Caco-2 (cell line): ENCODE measurements at regions not wholly inside any gene's neighbourhood (a gene's known extent, or its start where the extent isn't known, plus 50 kb on each side); places are given as distances from the start of the nearest gene placed in this dataset.

Experiments used
- BruUV-seq: library from RNA; stranded (reverse); fragments of 400-500 nt; replicated peaks from 2 replicates; lab custom pipeline; 2021; lab: Mats Ljungman, UMichigan
- CTCF ChIA-PET: fragments of 300-600 bp; sonication (Branson Sonifier 250); formaldehyde crosslinking; loops from one replicate; lab custom pipeline; 2022; ENCODE audit warnings: antibody characterized with exemption; lab: Charles Lee
- POLR2A ChIA-PET: fragments of 300-600 bp; sonication (Branson Sonifier 250); formaldehyde crosslinking; loops from one replicate; lab custom pipeline; 2022; ENCODE audit warnings: antibody characterized with exemption; lab: Charles Lee
- DNase-seq, 2 experiments: peaks; one replicate each; pipeline versions ENCODE4 v3.0.0 to v3.0.0-alpha.2; 2020 to 2022
- H3K27me3 ChIP-seq: replicated peaks from 2 replicates; pipeline ENCODE4 v1.6.0; 2011; ENCODE audit warnings: low read length; ENCODE audit not compliant: control insufficient read depth, insufficient read depth
- H3K36me3 ChIP-seq: 2 replicates; pipeline ENCODE4 v1.5.1; 2011; ENCODE audit warnings: low read length; ENCODE audit not compliant: control insufficient read depth, insufficient read depth
- H3K4me1 ChIP-seq: fragments of 250-450 bp; sonication (Bioruptor Pico); 2 replicates; pipeline ENCODE4 v1.5.1; 2020; ENCODE audit warnings: mild to moderate bottlenecking
- H3K4me3 ChIP-seq: 2 replicates; pipeline ENCODE4 v1.5.1; 2011; ENCODE audit warnings: low read depth, mild to moderate bottlenecking, control low read depth, low read length
- H3K9me3 ChIP-seq: fragments of 250-450 bp; sonication (Bioruptor Pico); 2 replicates; pipeline ENCODE4 v1.5.1; 2020; ENCODE audit warnings: mild to moderate bottlenecking, moderate library complexity
- H3K27ac Mint-ChIP-seq: one replicate; pipeline ENCODE4 v1.8.0; 2022; ENCODE audit warnings: mixed read lengths; ENCODE audit not compliant: unreplicated experiment
- H3K27me3 Mint-ChIP-seq: one replicate; pipeline ENCODE4 v1.8.0; 2022; ENCODE audit warnings: mixed read lengths; ENCODE audit not compliant: insufficient read depth, unreplicated experiment
- H3K36me3 Mint-ChIP-seq: one replicate; pipeline ENCODE4 v1.8.0; 2022; ENCODE audit warnings: mild to moderate bottlenecking, mixed read lengths; ENCODE audit not compliant: insufficient read depth, unreplicated experiment
- H3K4me1 Mint-ChIP-seq: one replicate; pipeline ENCODE4 v1.8.0; 2022; ENCODE audit warnings: low read depth, mixed read lengths; ENCODE audit not compliant: unreplicated experiment
- H3K4me3 Mint-ChIP-seq: one replicate; pipeline ENCODE4 v1.8.0; 2022; ENCODE audit warnings: mild to moderate bottlenecking, moderate library complexity, mixed read lengths; ENCODE audit not compliant: unreplicated experiment
- H3K9me3 Mint-ChIP-seq: one replicate; pipeline ENCODE4 v1.8.0; 2022; ENCODE audit warnings: mixed read lengths; ENCODE audit not compliant: unreplicated experiment
- intact Hi-C: fragments of 100-400 bp; cut with micrococcal nuclease; formaldehyde crosslinking; loops from one replicate; pipeline ENCODE4 v1.10.0; 2022; ENCODE audit not compliant: unreplicated experiment
- TF ChIP-seq, protein P1 (sequence below), 2 experiments: fragments of 200-600 bp in 1 of 2; IDR thresholded peaks; 1 replicate in 1 of 2; 2 replicates in 1 of 2; pipeline versions ENCODE4 v1.5.1 to v1.8.0; 2011 to 2022; ENCODE audit warnings: antibody characterized with exemption in 1 of 2, control low read depth in 1 of 2, inconsistent platforms in 1 of 2, low read depth in 1 of 2, low read length in 1 of 2, mild to moderate bottlenecking in 1 of 2, moderate library complexity in 1 of 2; ENCODE audit not compliant: insufficient read depth in 1 of 2, severe bottlenecking in 1 of 2, unreplicated experiment in 1 of 2

DNA sequence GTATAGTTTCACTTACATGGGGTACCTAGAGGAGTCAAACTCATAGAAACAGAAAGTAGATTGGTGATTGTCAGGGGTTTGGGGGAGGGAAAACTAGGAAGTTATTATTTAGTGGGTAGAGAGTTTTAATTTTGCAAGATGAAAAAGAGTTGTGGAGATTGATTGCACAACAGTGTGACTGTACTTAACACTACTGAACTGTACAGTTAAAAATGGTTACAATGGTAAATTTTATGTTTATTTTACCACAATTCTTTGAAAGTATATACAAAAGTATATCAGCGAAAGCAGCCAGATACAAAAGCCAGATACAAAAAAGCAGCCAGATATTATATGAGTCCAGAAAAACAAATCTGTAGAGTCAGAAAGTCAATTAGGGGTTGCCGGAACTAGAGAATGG lies 247.6 kb downstream of the IPO8 start:
- no peaks in the 10 kb centered on the region for H3K4me1 ChIP-seq
- no peaks in the 10 kb centered on the region for H3K27me3 ChIP-seq
- POLR2A ChIA-PET: no interaction called here
- no peak overlapping the region for H3K4me3 ChIP-seq
- CTCF ChIA-PET: no interaction called here
- BruUV-seq: no TSS peak
- H3K4me1 Mint-ChIP-seq: no peaks in the 10 kb centered on the region
- H3K36me3 ChIP-seq: no peaks in the 10 kb centered on the region
- H3K27ac Mint-ChIP-seq: no peak overlapping the region
- H3K9me3 Mint-ChIP-seq: peaks cover 37% of the 10 kb centered on the region
- no peaks in the 10 kb centered on the region for H3K36me3 Mint-ChIP-seq
- TF ChIP-seq, protein P1, sequence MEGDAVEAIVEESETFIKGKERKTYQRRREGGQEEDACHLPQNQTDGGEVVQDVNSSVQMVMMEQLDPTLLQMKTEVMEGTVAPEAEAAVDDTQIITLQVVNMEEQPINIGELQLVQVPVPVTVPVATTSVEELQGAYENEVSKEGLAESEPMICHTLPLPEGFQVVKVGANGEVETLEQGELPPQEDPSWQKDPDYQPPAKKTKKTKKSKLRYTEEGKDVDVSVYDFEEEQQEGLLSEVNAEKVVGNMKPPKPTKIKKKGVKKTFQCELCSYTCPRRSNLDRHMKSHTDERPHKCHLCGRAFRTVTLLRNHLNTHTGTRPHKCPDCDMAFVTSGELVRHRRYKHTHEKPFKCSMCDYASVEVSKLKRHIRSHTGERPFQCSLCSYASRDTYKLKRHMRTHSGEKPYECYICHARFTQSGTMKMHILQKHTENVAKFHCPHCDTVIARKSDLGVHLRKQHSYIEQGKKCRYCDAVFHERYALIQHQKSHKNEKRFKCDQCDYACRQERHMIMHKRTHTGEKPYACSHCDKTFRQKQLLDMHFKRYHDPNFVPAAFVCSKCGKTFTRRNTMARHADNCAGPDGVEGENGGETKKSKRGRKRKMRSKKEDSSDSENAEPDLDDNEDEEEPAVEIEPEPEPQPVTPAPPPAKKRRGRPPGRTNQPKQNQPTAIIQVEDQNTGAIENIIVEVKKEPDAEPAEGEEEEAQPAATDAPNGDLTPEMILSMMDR (IDR thresholded peaks at IDR 0.05; ENCODE audit: insufficient read depth in 1 of 2, low read depth in 1 of 2, low read length in 1 of 2, severe bottlenecking in 1 of 2, unreplicated experiment in 1 of 2): no peak
- H3K27me3 Mint-ChIP-seq: peaks cover 3% of the 10 kb centered on the region
- peaks cover 12% of the 10 kb centered on the region for H3K9me3 ChIP-seq
- no peak for DNase-seq
- H3K4me3 Mint-ChIP-seq: no peak overlapping the region
- intact Hi-C loops: no loop called here

DNA sequence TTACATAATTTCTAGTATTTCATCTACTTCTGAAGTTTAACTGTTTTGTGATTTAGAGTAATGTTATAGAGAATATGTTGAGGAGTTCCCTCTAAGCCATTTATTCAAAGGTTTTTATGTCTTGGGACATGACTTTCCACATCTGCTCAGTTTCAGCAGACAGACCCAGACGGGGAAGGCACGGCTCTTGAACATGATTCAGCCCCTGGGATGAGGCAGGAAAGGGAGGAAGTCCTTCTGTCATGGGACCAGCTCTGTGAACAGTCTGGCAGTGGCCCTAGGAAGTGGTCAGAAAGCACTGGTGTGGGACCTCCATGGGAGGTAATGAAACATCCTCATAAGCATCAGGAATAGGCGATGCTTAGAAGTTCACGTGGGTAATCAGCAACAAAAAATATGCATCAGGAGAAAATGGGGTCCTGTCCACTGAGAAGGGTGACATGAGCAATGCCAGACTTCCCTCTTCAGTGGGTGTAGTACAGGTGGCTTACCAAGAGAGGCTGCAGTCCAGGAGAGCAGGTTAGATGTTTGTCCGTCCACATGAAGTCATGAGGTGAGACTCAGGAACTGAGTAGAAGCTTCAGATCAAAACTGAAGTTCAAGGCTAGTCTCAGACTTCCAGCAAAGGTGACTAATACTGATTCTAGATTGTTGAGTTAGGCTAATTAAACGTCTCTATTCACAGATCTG lies 248.5 kb downstream of the IPO8 start:
- Mint-ChIP-seq H3K27ac (no peak overlapping the region), H3K4me3 (no peak overlapping the region), H3K36me3 (no peaks in the 10 kb centered on the region), H3K27me3 (peaks cover 3% of the 10 kb centered on the region), H3K4me1 (no peaks in the 10 kb centered on the region), H3K9me3 (peaks cover 37% of the 10 kb centered on the region)
- Histone ChIP-seq H3K9me3 (peaks cover 10% of the 10 kb centered on the region), H3K4me1 (no peaks in the 10 kb centered on the region), H3K27me3 (no peaks in the 10 kb centered on the region), H3K4me3 (no peak overlapping the region), H3K36me3 (no peaks in the 10 kb centered on the region)
- ChIA-PET POLR2A (no interaction called here), CTCF (interaction anchor here (0.6 kb wide), 1 partner anchor 252 kb away, joined by 3 read pairs; no protein-coding TSS in a partner anchor)
- no peak for DNase-seq
- intact Hi-C loops: no loop called here
- BruUV-seq: no TSS peak
- TF ChIP-seq, protein P1 (IDR thresholded peaks at IDR 0.05; ENCODE audit: insufficient read depth in 1 of 2, low read depth in 1 of 2, low read length in 1 of 2, severe bottlenecking in 1 of 2, unreplicated experiment in 1 of 2): no peak

DNA sequence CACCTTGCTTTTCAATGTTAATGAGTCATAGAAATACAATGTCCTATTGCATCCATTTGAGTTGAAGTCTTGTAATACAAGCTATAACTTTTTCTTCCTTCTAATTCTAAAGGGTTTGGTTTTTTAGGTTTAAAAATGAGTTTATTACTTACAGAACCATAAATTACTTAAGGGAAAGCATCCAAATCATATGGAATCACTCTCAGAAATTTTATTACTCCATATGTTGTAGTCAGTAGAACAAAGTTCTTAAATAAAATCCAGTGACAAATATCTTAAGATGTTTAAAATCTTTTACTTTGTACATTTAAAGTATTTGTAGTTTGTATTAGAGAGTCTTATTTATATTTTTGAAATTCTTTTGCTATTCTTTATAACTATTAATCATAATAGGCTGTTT lies 253.2 kb downstream of the IPO8 start:
- H3K4me3 Mint-ChIP-seq: no peak overlapping the region
- no peak overlapping the region for H3K27ac Mint-ChIP-seq
- CTCF ChIA-PET: no interaction called here
- H3K27me3 ChIP-seq: no peaks in the 10 kb centered on the region
- no peaks in the 10 kb centered on the region for H3K36me3 ChIP-seq
- H3K9me3 ChIP-seq: no peaks in the 10 kb centered on the region
- peaks cover 3% of the 10 kb centered on the region for H3K27me3 Mint-ChIP-seq
- intact Hi-C loops: no loop called here
- POLR2A ChIA-PET: no interaction called here
- DNase-seq: no peak
- H3K4me1 Mint-ChIP-seq: no peaks in the 10 kb centered on the region
- no peaks in the 10 kb centered on the region for H3K4me1 ChIP-seq
- H3K9me3 Mint-ChIP-seq: no peaks in the 10 kb centered on the region
- BruUV-seq: no TSS peak
- H3K4me3 ChIP-seq: no peak overlapping the region
- no peaks in the 10 kb centered on the region for H3K36me3 Mint-ChIP-seq
- TF ChIP-seq, protein P1 (IDR thresholded peaks at IDR 0.05; ENCODE audit: insufficient read depth in 1 of 2, low read depth in 1 of 2, low read length in 1 of 2, severe bottlenecking in 1 of 2, unreplicated experiment in 1 of 2): no peak
